ENCODE measurements at regions not wholly inside any gene's neighbourhood (a gene's known extent, or its start where the extent isn't known, plus 50 kb on each side); places are given as distances from the start of the nearest gene placed in this dataset.

- Histone ChIP-seq H4K8ac (replicated peaks; ENCODE audit: insufficient read length, low read depth, low read length) (no peak overlapping the region), H2BK120ac (ENCODE audit: low read depth, low read length, poor library complexity, severe bottlenecking) (no peak overlapping the region), H2BK12ac (ENCODE audit: insufficient read length, low read depth, low read length) (no peak overlapping the region), H2BK15ac (ENCODE audit: low read depth, low read length) (no peak overlapping the region), H4K5ac (ENCODE audit: insufficient read length, low read depth, low read length) (no peak overlapping the region), H4K20me1 (ENCODE audit: control insufficient read depth, insufficient read depth, insufficient read length) (no peaks in the 10 kb centered on the region), H3K4ac (ENCODE audit: low read depth, low read length) (no peak overlapping the region), H3K56ac (ENCODE audit: insufficient read length, low read depth, low read length) (no peak overlapping the region), H3K4me2 (ENCODE audit: insufficient read depth, insufficient read length, low read length) (no peak overlapping the region), H3T11ph (ENCODE audit: low read length) (no peak overlapping the region), H3K4me1 (ENCODE audit: insufficient read depth, low read length) (no peaks in the 10 kb centered on the region), H2BK20ac (ENCODE audit: low read depth, low read length, poor library complexity, severe bottlenecking) (no peak overlapping the region), H3K27ac (ENCODE audit: insufficient read length, low read depth, low read length) (no peak overlapping the region), H3K23me2 (ENCODE audit: insufficient read length, low read depth, low read length, poor library complexity, severe bottlenecking) (no peaks in the 10 kb centered on the region), H3K18ac (ENCODE audit: insufficient read length, low read depth, low read length) (no peak overlapping the region), H3K9ac (ENCODE audit: extremely low read depth, insufficient read length, low read length) (no peak overlapping the region), H3K23ac (ENCODE audit: insufficient read length, low read depth, low read length) (no peak overlapping the region), H3K79me1 (ENCODE audit: insufficient read depth, low read depth, low read length, poor library complexity, severe bottlenecking) (no peaks in the 10 kb centered on the region), H2AFZ (ENCODE audit: low read length) (no peak overlapping the region), H3K9me3 (ENCODE audit: control insufficient read depth, low read depth, low read length) (no peaks in the 10 kb centered on the region), H2AK5ac (ENCODE audit: insufficient read length, low read length) (no peak overlapping the region), H2BK5ac (ENCODE audit: insufficient read length, low read length) (no peak overlapping the region), H3K27me3 (ENCODE audit: insufficient read depth, low read length) (no peaks in the 10 kb centered on the region), H4K91ac (ENCODE audit: insufficient read length, low read depth, low read length) (no peak overlapping the region), H3K14ac (ENCODE audit: insufficient read depth, low read length) (no peak overlapping the region), H3K79me2 (ENCODE audit: insufficient read depth, low read length) (no peaks in the 10 kb centered on the region)
- Mint-ChIP-seq H3K4me3 (no peak overlapping the region), H3K27me3 (ENCODE audit: low read depth) (peaks cover 30% of the 10 kb centered on the region), H3K4me1 (peaks cover 6 to 19% of the 10 kb centered on the region in 2 experiments), H3K27ac (no peak overlapping the region), H3K9me3 (no peaks in the 10 kb centered on the region), H3K36me3 (ENCODE audit: insufficient read depth in 1 of 3, low read depth in 3 of 3) (no peaks in the 10 kb centered on the region)
- no peak for DNase-seq
- no CpG with 5 or more reads among the region's 6 CpGs for WGBS (ENCODE audit: extremely low coverage, insufficient read length, low lambda C conversion rate)
- TF ChIP-seq CTCF (conservative IDR thresholded peaks at IDR 0.05): no peak
Measured at GRCh38 chr22:26835023-26835422, 177.6 kb downstream of the MIAT start.
